ENCODE measurements at regions not wholly inside any gene's neighbourhood (a gene's known extent, or its start where the extent isn't known, plus 50 kb on each side); places are given as distances from the start of the nearest gene placed in this dataset.

- H3K4me3 ChIP-seq (ENCODE audit: low read depth, low read length), result no peak overlapping the region
- ChIA-PET POLR2A (no interaction called here), CTCF (interaction anchor here (1.5 to 2.7 kb wide), 2 partner anchors 10 to 11 kb away, joined by 7 to 9 read pairs; no protein-coding TSS in a partner anchor)
- no peak for DNase-seq (ENCODE audit: low read depth)
- TF ChIP-seq CTCF (IDR thresholded peaks at IDR 0.05; ENCODE audit: insufficient read depth, low read depth, low read length), result no peak
- no peaks in the 10 kb centered on the region for H3K36me3 ChIP-seq (ENCODE audit: control insufficient read depth, insufficient read depth, low read length)
- no peaks in the 10 kb centered on the region for H3K27me3 ChIP-seq (ENCODE audit: control insufficient read depth, insufficient read depth, low read length)
Measured at GRCh38 chr3:187945374-187945773, 200.1 kb upstream of the BCL6 start.

GRCh38 chr3:187946163-187946691 is 201.0 kb upstream of the BCL6 start:
- POLR2A ChIA-PET, result interaction anchor here (1.3 kb wide), 1 partner anchor 9 kb away, joined by 4 read pairs; no protein-coding TSS in a partner anchor
- Histone ChIP-seq H3K36me3 (ENCODE audit: control insufficient read depth, insufficient read depth, low read length) (no peaks in the 10 kb centered on the region), H3K4me3 (ENCODE audit: low read depth, low read length) (no peak overlapping the region), H3K27me3 (ENCODE audit: control insufficient read depth, insufficient read depth, low read length) (no peaks in the 10 kb centered on the region)
- DNase-seq (ENCODE audit: low read depth), result no peak
- TF ChIP-seq CTCF (IDR thresholded peaks at IDR 0.05; ENCODE audit: insufficient read depth, low read depth, low read length), result no peak
- CTCF ChIA-PET, result interaction anchor here (1.5 to 2.7 kb wide), 2 partner anchors 9 to 12 kb away, joined by 7 to 9 read pairs; no protein-coding TSS in a partner anchor

GRCh38 chr3:187946981-187947380 is 201.7 kb upstream of the BCL6 start:
- ChIA-PET POLR2A (interaction anchor here (1.3 kb wide), 1 partner anchor 8 kb away, joined by 4 read pairs; no protein-coding TSS in a partner anchor), CTCF (interaction anchor here (1.5 to 2.7 kb wide), 2 partner anchors 8 to 13 kb away, joined by 7 to 9 read pairs; no protein-coding TSS in a partner anchor)
- no peak overlapping the region for H3K4me3 ChIP-seq (ENCODE audit: low read depth, low read length)
- no peak for DNase-seq (ENCODE audit: low read depth)
- no peak for TF ChIP-seq CTCF (IDR thresholded peaks at IDR 0.05; ENCODE audit: insufficient read depth, low read depth, low read length)
- no peaks in the 10 kb centered on the region for H3K36me3 ChIP-seq (ENCODE audit: control insufficient read depth, insufficient read depth, low read length)
- H3K27me3 ChIP-seq (ENCODE audit: control insufficient read depth, insufficient read depth, low read length), result no peaks in the 10 kb centered on the region

GRCh38 chr3:187947927-187948682 is 202.8 kb upstream of the BCL6 start:
- H3K36me3 ChIP-seq (ENCODE audit: control insufficient read depth, insufficient read depth, low read length), result no peaks in the 10 kb centered on the region
- no peak overlapping the region for H3K4me3 ChIP-seq (ENCODE audit: low read depth, low read length)
- DNase-seq (ENCODE audit: low read depth), result no peak
- ChIA-PET CTCF (interaction anchor here (0.9 kb wide), 1 partner anchor 20 kb away, joined by 3 read pairs; no protein-coding TSS in a partner anchor), POLR2A (interaction anchor here (0.7 kb wide), 1 partner anchor 36 kb away, joined by 4 read pairs; no protein-coding TSS in a partner anchor)
- no peaks in the 10 kb centered on the region for H3K27me3 ChIP-seq (ENCODE audit: control insufficient read depth, insufficient read depth, low read length)
- TF ChIP-seq CTCF (IDR thresholded peaks at IDR 0.05; ENCODE audit: insufficient read depth, low read depth, low read length), result no peak

- ChIA-PET CTCF (interaction anchor here (0.6 to 0.9 kb wide), 2 partner anchors 22 to 408 kb away, joined by 3 read pairs; no protein-coding TSS in a partner anchor), POLR2A (interaction anchor here (0.7 kb wide), 1 partner anchor 37 kb away, joined by 4 read pairs; no protein-coding TSS in a partner anchor)
- no peak for DNase-seq (ENCODE audit: low read depth)
- no peaks in the 10 kb centered on the region for H3K36me3 ChIP-seq (ENCODE audit: control insufficient read depth, insufficient read depth, low read length)
- no peak overlapping the region for H3K4me3 ChIP-seq (ENCODE audit: low read depth, low read length)
- no peaks in the 10 kb centered on the region for H3K27me3 ChIP-seq (ENCODE audit: control insufficient read depth, insufficient read depth, low read length)
- no peak for TF ChIP-seq CTCF (IDR thresholded peaks at IDR 0.05; ENCODE audit: insufficient read depth, low read depth, low read length)
Measured at GRCh38 chr3:187949093-187949820, 204.0 kb upstream of the BCL6 start.

Measured in BJ (cell line).